HG03457 (cell line): ENCODE measurements at regions not wholly inside any gene's neighbourhood (a gene's known extent, or its start where the extent isn't known, plus 50 kb on each side); places are given as distances from the start of the nearest gene placed in this dataset.

Source experiments
- ATAC-seq: cut with Tn5 transposase; IDR thresholded peaks from one replicate; pipeline ENCODE4 v1.9.1; 2021; ENCODE audit warnings: moderate number of reproducible peaks; ENCODE audit not compliant: unreplicated experiment

- ATAC-seq, result no peak
These were observed 50.0 kb upstream of the ATL2 start for GRCh38 chr2:38427054-38427453.
